CD14-positive monocyte (primary cell): ENCODE measurements at regions not wholly inside any gene's neighbourhood (a gene's known extent, or its start where the extent isn't known, plus 50 kb on each side); places are given as distances from the start of the nearest gene placed in this dataset.

Experiments used
- DNase-seq, 3 donors: peaks; one replicate each; pipeline ENCODE4 v3.0.0-alpha.2; 2011 to 2022
- H2AFZ ChIP-seq: 2 replicates; pipeline ENCODE4 v1.6.0; 2012; ENCODE audit warnings: mild to moderate bottlenecking, low read depth, low read length, inconsistent platforms; ENCODE audit not compliant: insufficient read depth, poor library complexity, severe bottlenecking
- H3K27ac ChIP-seq, 2 donors: 1 replicate in 1 of 2; 2 replicates in 1 of 2; pipeline ENCODE4 v1.5.1; 2012 to 2013; ENCODE audit warnings: low read length in 2 of 2, control low read depth in 1 of 2, inconsistent platforms in 1 of 2, low read depth in 1 of 2, mild to moderate bottlenecking in 1 of 2
- H3K27me3 ChIP-seq, 2 donors: one replicate each; pipeline versions ENCODE4 v1.6.0 to v1.6.1; 2011 to 2013; ENCODE audit warnings: low read length in 2 of 2; ENCODE audit not compliant: control insufficient read depth in 2 of 2, insufficient read depth in 2 of 2
- H3K36me3 ChIP-seq, 2 donors: replicated peaks in 1 of 2; 1 replicate in 1 of 2; 2 replicates in 1 of 2; pipeline versions ENCODE4 v1.5.1 to v1.6.1; 2012 to 2013; ENCODE audit warnings: low read length in 2 of 2, control low read depth in 1 of 2, inconsistent platforms in 1 of 2, mild to moderate bottlenecking in 1 of 2; ENCODE audit not compliant: insufficient read depth in 2 of 2, control insufficient read depth in 1 of 2
- H3K4me1 ChIP-seq, 2 donors: 1 replicate in 1 of 2; 2 replicates in 1 of 2; pipeline versions ENCODE4 v1.5.1 to v1.6.1; 2012 to 2013; ENCODE audit warnings: low read length in 2 of 2, control low read depth in 1 of 2, inconsistent platforms in 1 of 2, mild to moderate bottlenecking in 1 of 2, moderate library complexity in 1 of 2; ENCODE audit not compliant: insufficient read depth in 2 of 2, control insufficient read depth in 1 of 2
- H3K4me2 ChIP-seq: replicated peaks from 2 replicates; pipeline ENCODE3; 2012; ENCODE audit warnings: low read length, moderate library complexity, mild to moderate bottlenecking; ENCODE audit not compliant: poor library complexity, severe bottlenecking; ENCODE audit errors: extremely low read depth
- H3K4me3 ChIP-seq, 3 experiments: fragments of 200-600 bp in 1 of 3; sonication (generic) in 1 of 3; replicated peaks in 1 of 3; 1 replicate in 2 of 3; 2 replicates in 1 of 3; pipeline ENCODE4 v1.5.1; 2011 to 2013; ENCODE audit warnings: low read length in 3 of 3, mild to moderate bottlenecking in 3 of 3, control low read depth in 2 of 3, low read depth in 2 of 3, inconsistent platforms in 1 of 3, moderate library complexity in 1 of 3
- H3K79me2 ChIP-seq: 2 replicates; pipeline ENCODE4 v1.6.0; 2012; ENCODE audit warnings: mild to moderate bottlenecking, control low read depth, inconsistent platforms, low read length, moderate library complexity; ENCODE audit not compliant: insufficient read depth
- H3K9ac ChIP-seq: 2 replicates; pipeline ENCODE4 v1.6.0; 2017; ENCODE audit warnings: low read length, mild to moderate bottlenecking; ENCODE audit not compliant: insufficient read depth, poor library complexity, severe bottlenecking
- H3K9me3 ChIP-seq, 2 donors: replicated peaks in 1 of 2; 1 replicate in 1 of 2; 2 replicates in 1 of 2; pipeline versions ENCODE4 v1.5.1 to v1.6.1; 2012 to 2013; ENCODE audit warnings: low read length in 2 of 2, control low read depth in 1 of 2; ENCODE audit not compliant: control insufficient read depth in 1 of 2, insufficient read depth in 1 of 2
- H4K20me1 ChIP-seq: 2 replicates; pipeline ENCODE4 v1.6.0; 2012; ENCODE audit warnings: mild to moderate bottlenecking, low read length, control low read depth, moderate library complexity; ENCODE audit not compliant: insufficient read depth
- H3K27ac Mint-ChIP-seq, 7 donors: one replicate each; pipeline ENCODE4 v1.8.0; 2020; ENCODE audit warnings: mild to moderate bottlenecking in 7 of 7, mixed read lengths in 7 of 7, moderate library complexity in 6 of 7, inconsistent platforms in 2 of 7
- H3K27me3 Mint-ChIP-seq, 3 donors: one replicate each; pipeline ENCODE4 v1.8.0; 2021 to 2022; ENCODE audit warnings: low read depth in 3 of 3, mild to moderate bottlenecking in 3 of 3, mixed read lengths in 3 of 3, moderate library complexity in 3 of 3, inconsistent platforms in 1 of 3
- H3K36me3 Mint-ChIP-seq, 2 donors: one replicate each; pipeline ENCODE4 v1.8.0; 2020; ENCODE audit warnings: mixed read lengths in 2 of 2, inconsistent platforms in 1 of 2, mild to moderate bottlenecking in 1 of 2
- H3K4me1 Mint-ChIP-seq: one replicate; pipeline ENCODE4 v1.8.0; 2020; ENCODE audit warnings: mild to moderate bottlenecking, mixed read lengths
- H3K4me3 Mint-ChIP-seq, 2 donors: one replicate each; pipeline ENCODE4 v1.8.0; 2020; ENCODE audit warnings: mild to moderate bottlenecking in 2 of 2, mixed read lengths in 2 of 2, moderate library complexity in 1 of 2
- H3K9me3 Mint-ChIP-seq, 7 donors: one replicate each; pipeline ENCODE4 v1.8.0; 2020 to 2022; ENCODE audit warnings: mixed read lengths in 7 of 7, mild to moderate bottlenecking in 6 of 7, moderate library complexity in 6 of 7, inconsistent platforms in 2 of 7
- CTCF ChIP-seq: fragments of 200-600 bp; IDR thresholded peaks from one replicate; pipeline ENCODE4 v1.8.0; 2022; ENCODE audit warnings: antibody characterized with exemption, mild to moderate bottlenecking
- WGBS: methylation state at CpG from one replicate; pipeline ENCODE4 v1.1.5; 2013; ENCODE audit warnings: missing lambda C conversion rate; ENCODE audit not compliant: insufficient coverage; 5-methylcytosine and 5-hydroxymethylcytosine counted together
- intact Hi-C, 2 donors: fragments of 100-400 bp; cut with micrococcal nuclease; formaldehyde crosslinking; loops; one replicate each; pipeline versions ENCODE4 v1.15.0 to v1.15.1; 2023

- peaks cover 7 to 41% of the 10 kb centered on the region in 2 donors for H3K9me3 ChIP-seq
- H3K27me3 ChIP-seq = peaks cover 0 to 2% of the 10 kb centered on the region in 2 donors
- Mint-ChIP-seq H3K36me3 (peaks cover 6 to 9% of the 10 kb centered on the region in 2 donors), H3K27me3 (peaks cover 4 to 11% (median 9%) of the 10 kb centered on the region in 3 donors), H3K9me3 (peaks cover 14 to 27% (median 24%) of the 10 kb centered on the region in 7 donors), H3K4me3 (no peak overlapping the region), H3K4me1 (peaks cover 39% of the 10 kb centered on the region), H3K27ac (peak overlapping the region in 6 of 7 donors; percentile 75 to 94 (median 91))
- TF ChIP-seq CTCF = no peak
- no peaks in the 10 kb centered on the region for H3K79me2 ChIP-seq
- H3K4me3 ChIP-seq = no peak overlapping the region
- peak overlapping the region; percentile 30 to 82 for H3K27ac ChIP-seq
- no peak overlapping the region for H3K4me2 ChIP-seq
- no peaks in the 10 kb centered on the region for H3K36me3 ChIP-seq
- no peak overlapping the region for H3K9ac ChIP-seq
- H3K4me1 ChIP-seq = peaks cover 18 to 25% of the 10 kb centered on the region in 2 donors
- DNase-seq = no peak
- H4K20me1 ChIP-seq = no peaks in the 10 kb centered on the region
- WGBS = 100% methylated on average over 1 of the region's 1 CpG
- intact Hi-C loops = no loop called here
- H2AFZ ChIP-seq = no peak overlapping the region
Measured at GRCh38 chr3:13188975-13189374, 115.7 kb upstream of the IQSEC1 start.

- no peak overlapping the region for H3K4me3 Mint-ChIP-seq
- no peak for DNase-seq
- peaks cover 2 to 14% (median 7%) of the 10 kb centered on the region in 3 donors for H3K27me3 Mint-ChIP-seq
- Histone ChIP-seq H3K36me3 (no peaks in the 10 kb centered on the region), H3K9me3 (peaks cover 7 to 41% of the 10 kb centered on the region in 2 donors), H3K4me3 (no peak overlapping the region), H2AFZ (no peak overlapping the region), H3K4me2 (no peak overlapping the region), H3K27ac (no peak overlapping the region), H3K4me1 (peaks cover 18 to 25% of the 10 kb centered on the region in 2 donors), H3K9ac (no peak overlapping the region), H3K27me3 (peaks cover 0 to 2% of the 10 kb centered on the region in 2 donors), H4K20me1 (no peaks in the 10 kb centered on the region), H3K79me2 (no peaks in the 10 kb centered on the region)
- H3K9me3 Mint-ChIP-seq = peaks cover 14 to 27% (median 24%) of the 10 kb centered on the region in 7 donors
- TF ChIP-seq CTCF = no peak
- 100% methylated on average over 4 of the region's 4 CpGs for WGBS
- H3K4me1 Mint-ChIP-seq = peaks cover 37% of the 10 kb centered on the region
- H3K27ac Mint-ChIP-seq = peak overlapping the region in 3 of 7 donors; percentile 8 to 21 (median 15)
- intact Hi-C loops = no loop called here
- H3K36me3 Mint-ChIP-seq = peaks cover 6 to 9% of the 10 kb centered on the region in 2 donors
Measured at GRCh38 chr3:13188181-13188779, 115.1 kb upstream of the IQSEC1 start.
